ENCODE measurements at regions not wholly inside any gene's neighbourhood (a gene's known extent, or its start where the extent isn't known, plus 50 kb on each side); places are given as distances from the start of the nearest gene placed in this dataset.

- DNase-seq, result no peak
- H3K27me3 ChIP-seq (ENCODE audit: insufficient read depth, low read length), result no peaks in the 10 kb centered on the region
- Mint-ChIP-seq H3K9me3 (peaks cover 4 to 9% of the 10 kb centered on the region in 2 experiments; a peak in 3 of 5 replicates), H3K27ac (no peak overlapping the region; a peak in 1 of 7 replicates), H3K4me1 (peaks cover 19 to 22% of the 10 kb centered on the region in 2 experiments), H3K27me3 (ENCODE audit: low read depth) (peaks cover 13% of the 10 kb centered on the region), H3K4me3 (no peak overlapping the region), H3K36me3 (ENCODE audit: insufficient read depth in 1 of 3, low read depth in 3 of 3) (peaks cover 0 to 3% (median 0%) of the 10 kb centered on the region in 3 experiments; a peak in 2 of 7 replicates)
- H3K79me2 ChIP-seq (ENCODE audit: insufficient read depth, low read length), result no peaks in the 10 kb centered on the region
- H3K23me2 ChIP-seq (ENCODE audit: insufficient read length, low read depth, low read length, poor library complexity, severe bottlenecking), result no peaks in the 10 kb centered on the region
- no peak overlapping the region for H2BK15ac ChIP-seq (ENCODE audit: low read depth, low read length)
- WGBS (ENCODE audit: extremely low coverage, insufficient read length, low lambda C conversion rate), result no CpG with 5 or more reads among the region's 5 CpGs
- no peak overlapping the region for H2AK5ac ChIP-seq (ENCODE audit: insufficient read length, low read length)
- no peak overlapping the region for H4K91ac ChIP-seq (ENCODE audit: insufficient read length, low read depth, low read length)
- H3K23ac ChIP-seq (ENCODE audit: insufficient read length, low read depth, low read length), result no peak overlapping the region
- H2BK120ac ChIP-seq (ENCODE audit: low read depth, low read length, poor library complexity, severe bottlenecking), result no peak overlapping the region
- H3K18ac ChIP-seq (ENCODE audit: insufficient read length, low read depth, low read length), result no peak overlapping the region
- no peak for TF ChIP-seq CTCF (conservative IDR thresholded peaks at IDR 0.05)
- H2AFZ ChIP-seq (ENCODE audit: low read length), result no peak overlapping the region
- no peak overlapping the region for H3K14ac ChIP-seq (ENCODE audit: insufficient read depth, low read length)
- no peaks in the 10 kb centered on the region for H4K20me1 ChIP-seq (ENCODE audit: control insufficient read depth, insufficient read depth, insufficient read length)
- H3T11ph ChIP-seq (ENCODE audit: low read length), result no peak overlapping the region
- H2BK5ac ChIP-seq (ENCODE audit: insufficient read length, low read length), result no peak overlapping the region
- no peaks in the 10 kb centered on the region for H3K9me3 ChIP-seq (ENCODE audit: control insufficient read depth, low read depth, low read length)
- H3K4me2 ChIP-seq (ENCODE audit: insufficient read depth, insufficient read length, low read length), result no peak overlapping the region
- no peak overlapping the region for H4K5ac ChIP-seq (ENCODE audit: insufficient read length, low read depth, low read length)
- H2BK20ac ChIP-seq (ENCODE audit: low read depth, low read length, poor library complexity, severe bottlenecking), result no peak overlapping the region
- no peak overlapping the region for H3K9ac ChIP-seq (ENCODE audit: extremely low read depth, insufficient read length, low read length)
- H3K4ac ChIP-seq (ENCODE audit: low read depth, low read length), result no peak overlapping the region
- no peaks in the 10 kb centered on the region for H3K4me1 ChIP-seq (ENCODE audit: insufficient read depth, low read length)
- no peak overlapping the region for H4K8ac ChIP-seq (replicated peaks; ENCODE audit: insufficient read length, low read depth, low read length)
- no peak overlapping the region for H3K56ac ChIP-seq (ENCODE audit: insufficient read length, low read depth, low read length)
- H2BK12ac ChIP-seq (ENCODE audit: insufficient read length, low read depth, low read length), result no peak overlapping the region
- H3K79me1 ChIP-seq (ENCODE audit: insufficient read depth, low read depth, low read length, poor library complexity, severe bottlenecking), result no peaks in the 10 kb centered on the region
- H3K27ac ChIP-seq (ENCODE audit: insufficient read length, low read depth, low read length), result no peak overlapping the region
These were observed 128.0 kb upstream of the FGF3 start for GRCh38 chr11:69947059-69947792.
